Panc1 (cell line): ENCODE measurements at regions not wholly inside any gene's neighbourhood (a gene's known extent, or its start where the extent isn't known, plus 50 kb on each side); places are given as distances from the start of the nearest gene placed in this dataset.

ENCODE experiments used
- ATAC-seq: fragments of 200-7000 bp; cut with Tn5 transposase; 2 replicates; pipeline ENCODE4 v1.9.1; 2020; ENCODE audit warnings: mild to moderate bottlenecking, moderate library complexity
- BruUV-seq: library from RNA; stranded (reverse); fragments of 400-500 nt; replicated peaks from 2 replicates; lab custom pipeline; 2021; lab: Mats Ljungman, UMichigan
- CTCF ChIA-PET: fragments of 300-600 bp; sonication (Branson Sonifier 250); formaldehyde crosslinking; loops from one replicate; lab custom pipeline; 2022; ENCODE audit warnings: antibody characterized with exemption; lab: Charles Lee
- POLR2A ChIA-PET: fragments of 300-600 bp; sonication (Branson Sonifier 250); formaldehyde crosslinking; loops from one replicate; lab custom pipeline; 2022; ENCODE audit warnings: antibody characterized with exemption; lab: Charles Lee
- DNase-seq: peaks from one replicate; pipeline ENCODE4 v3.0.0-alpha.2; 2010; ENCODE audit warnings: low read depth, low spot score
- H3K27ac ChIP-seq: 2 replicates; pipeline ENCODE4 v1.5.1; 2011; ENCODE audit warnings: mild to moderate bottlenecking, low read length, inconsistent platforms
- H3K27me3 ChIP-seq: fragments of 200-500 bp; sonication (Bioruptor generic); 2 replicates; pipeline ENCODE4 v1.6.0; 2014; ENCODE audit warnings: low read length, inconsistent platforms; ENCODE audit not compliant: control insufficient read depth, insufficient read depth
- H3K36me3 ChIP-seq: fragments of 200-500 bp; sonication (Bioruptor generic); 2 replicates; pipeline ENCODE4 v1.5.1; 2014; ENCODE audit warnings: inconsistent platforms, mild to moderate bottlenecking, low read length, moderate library complexity; ENCODE audit not compliant: control insufficient read depth, insufficient read depth
- H3K4me1 ChIP-seq: 2 replicates; pipeline ENCODE4 v1.5.1; 2011; ENCODE audit warnings: inconsistent platforms, mild to moderate bottlenecking, low read length, moderate library complexity; ENCODE audit not compliant: control insufficient read depth, insufficient read depth
- H3K4me3 ChIP-seq, 2 experiments: 2 replicates each; pipeline ENCODE4 v1.5.1; 2011 to 2012; ENCODE audit warnings: low read depth in 2 of 2, low read length in 2 of 2, mild to moderate bottlenecking in 2 of 2, inconsistent platforms in 1 of 2, moderate library complexity in 1 of 2
- H3K9me3 ChIP-seq: fragments of 200-500 bp; sonication (Bioruptor generic); 2 replicates; pipeline ENCODE4 v1.5.1; 2014; ENCODE audit warnings: low read depth, mild to moderate bottlenecking, inconsistent platforms, low read length, moderate library complexity; ENCODE audit not compliant: control insufficient read depth, insufficient read depth
- POLR2AphosphoS5 ChIP-seq: IDR thresholded peaks from 2 replicates; pipeline ENCODE4 v1.6.1; 2012; ENCODE audit warnings: mild to moderate bottlenecking, low read depth, low read length, moderate library complexity
- SIN3A ChIP-seq: IDR thresholded peaks from 2 replicates; pipeline ENCODE4 v1.6.1; 2012; ENCODE audit warnings: low read depth, mild to moderate bottlenecking, low read length, moderate library complexity, borderline replicate concordance; ENCODE audit not compliant: insufficient read depth
- TCF7L2 ChIP-seq: IDR thresholded peaks from 2 replicates; pipeline ENCODE4 v1.6.1; 2011; ENCODE audit warnings: mild to moderate bottlenecking, low read depth, low read length, inconsistent platforms
- in situ Hi-C: cut with HindIII; loops from 2 replicates; pipeline ENCODE4 v1.10.0; 2016; ENCODE audit warnings: low sequenced_read_pairs, low pct_unique_long_range_greater_than_20kb
- intact Hi-C: fragments of 100-400 bp; cut with micrococcal nuclease; formaldehyde crosslinking; loops from one replicate; pipeline ENCODE4 v1.10.0; 2022; ENCODE audit not compliant: unreplicated experiment
- TF ChIP-seq, protein P1 (sequence below): fragments of 450-650 bp; IDR thresholded peaks from 2 replicates; pipeline ENCODE4 v1.5.1; 2017; ENCODE audit warnings: mild to moderate bottlenecking
- TF ChIP-seq, protein P2 (sequence below), 2 experiments: IDR thresholded peaks; 2 replicates each; pipeline ENCODE4 v1.6.1; 2011 to 2012; ENCODE audit warnings: low read depth in 2 of 2, control low read depth in 1 of 2, low read length in 1 of 2, mild to moderate bottlenecking in 1 of 2, moderate library complexity in 1 of 2; ENCODE audit not compliant: insufficient read depth in 1 of 2

DNA sequence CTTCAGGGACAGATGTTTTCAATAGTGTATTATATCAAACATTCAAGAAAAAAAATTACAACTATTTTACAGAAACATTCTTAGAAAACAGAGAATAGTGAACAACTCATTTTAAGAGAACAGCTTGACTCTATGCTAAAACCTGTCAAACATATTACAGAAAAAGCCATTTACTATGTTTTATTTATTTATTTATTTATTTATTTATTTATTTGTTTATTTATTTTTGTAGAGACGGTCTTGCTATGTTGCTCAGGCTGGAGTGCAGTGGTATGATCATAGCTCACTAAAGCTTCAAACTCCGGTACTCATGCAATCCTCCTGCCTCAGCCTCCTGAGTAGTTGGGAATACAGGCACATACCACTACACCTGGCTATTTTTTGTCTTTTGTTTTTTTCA lies 317.9 kb upstream of the HTR1E start:
- CTCF ChIA-PET: no interaction called here
- Histone ChIP-seq H3K36me3 (no peaks in the 10 kb centered on the region), H3K27ac (no peak overlapping the region), H3K4me1 (no peaks in the 10 kb centered on the region), H3K4me3 (no peak overlapping the region), H3K27me3 (no peaks in the 10 kb centered on the region), H3K9me3 (no peaks in the 10 kb centered on the region)
- BruUV-seq: no TSS peak
- intact Hi-C loops (no loop called here), in situ Hi-C loops (no loop called here)
- no peak for TF ChIP-seq POLR2AphosphoS5
- no peak for TF ChIP-seq TCF7L2
- TF ChIP-seq, protein P1, sequence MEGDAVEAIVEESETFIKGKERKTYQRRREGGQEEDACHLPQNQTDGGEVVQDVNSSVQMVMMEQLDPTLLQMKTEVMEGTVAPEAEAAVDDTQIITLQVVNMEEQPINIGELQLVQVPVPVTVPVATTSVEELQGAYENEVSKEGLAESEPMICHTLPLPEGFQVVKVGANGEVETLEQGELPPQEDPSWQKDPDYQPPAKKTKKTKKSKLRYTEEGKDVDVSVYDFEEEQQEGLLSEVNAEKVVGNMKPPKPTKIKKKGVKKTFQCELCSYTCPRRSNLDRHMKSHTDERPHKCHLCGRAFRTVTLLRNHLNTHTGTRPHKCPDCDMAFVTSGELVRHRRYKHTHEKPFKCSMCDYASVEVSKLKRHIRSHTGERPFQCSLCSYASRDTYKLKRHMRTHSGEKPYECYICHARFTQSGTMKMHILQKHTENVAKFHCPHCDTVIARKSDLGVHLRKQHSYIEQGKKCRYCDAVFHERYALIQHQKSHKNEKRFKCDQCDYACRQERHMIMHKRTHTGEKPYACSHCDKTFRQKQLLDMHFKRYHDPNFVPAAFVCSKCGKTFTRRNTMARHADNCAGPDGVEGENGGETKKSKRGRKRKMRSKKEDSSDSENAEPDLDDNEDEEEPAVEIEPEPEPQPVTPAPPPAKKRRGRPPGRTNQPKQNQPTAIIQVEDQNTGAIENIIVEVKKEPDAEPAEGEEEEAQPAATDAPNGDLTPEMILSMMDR: no peak
- TF ChIP-seq, protein P2, sequence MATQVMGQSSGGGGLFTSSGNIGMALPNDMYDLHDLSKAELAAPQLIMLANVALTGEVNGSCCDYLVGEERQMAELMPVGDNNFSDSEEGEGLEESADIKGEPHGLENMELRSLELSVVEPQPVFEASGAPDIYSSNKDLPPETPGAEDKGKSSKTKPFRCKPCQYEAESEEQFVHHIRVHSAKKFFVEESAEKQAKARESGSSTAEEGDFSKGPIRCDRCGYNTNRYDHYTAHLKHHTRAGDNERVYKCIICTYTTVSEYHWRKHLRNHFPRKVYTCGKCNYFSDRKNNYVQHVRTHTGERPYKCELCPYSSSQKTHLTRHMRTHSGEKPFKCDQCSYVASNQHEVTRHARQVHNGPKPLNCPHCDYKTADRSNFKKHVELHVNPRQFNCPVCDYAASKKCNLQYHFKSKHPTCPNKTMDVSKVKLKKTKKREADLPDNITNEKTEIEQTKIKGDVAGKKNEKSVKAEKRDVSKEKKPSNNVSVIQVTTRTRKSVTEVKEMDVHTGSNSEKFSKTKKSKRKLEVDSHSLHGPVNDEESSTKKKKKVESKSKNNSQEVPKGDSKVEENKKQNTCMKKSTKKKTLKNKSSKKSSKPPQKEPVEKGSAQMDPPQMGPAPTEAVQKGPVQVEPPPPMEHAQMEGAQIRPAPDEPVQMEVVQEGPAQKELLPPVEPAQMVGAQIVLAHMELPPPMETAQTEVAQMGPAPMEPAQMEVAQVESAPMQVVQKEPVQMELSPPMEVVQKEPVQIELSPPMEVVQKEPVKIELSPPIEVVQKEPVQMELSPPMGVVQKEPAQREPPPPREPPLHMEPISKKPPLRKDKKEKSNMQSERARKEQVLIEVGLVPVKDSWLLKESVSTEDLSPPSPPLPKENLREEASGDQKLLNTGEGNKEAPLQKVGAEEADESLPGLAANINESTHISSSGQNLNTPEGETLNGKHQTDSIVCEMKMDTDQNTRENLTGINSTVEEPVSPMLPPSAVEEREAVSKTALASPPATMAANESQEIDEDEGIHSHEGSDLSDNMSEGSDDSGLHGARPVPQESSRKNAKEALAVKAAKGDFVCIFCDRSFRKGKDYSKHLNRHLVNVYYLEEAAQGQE (IDR thresholded peaks at IDR 0.05; ENCODE audit: insufficient read depth in 1 of 2, low read depth in 2 of 2, low read length in 1 of 2): no peak
- no peak for TF ChIP-seq SIN3A
- POLR2A ChIA-PET: no interaction called here
- DNase-seq: no peak
- ATAC-seq: no peak

DNA sequence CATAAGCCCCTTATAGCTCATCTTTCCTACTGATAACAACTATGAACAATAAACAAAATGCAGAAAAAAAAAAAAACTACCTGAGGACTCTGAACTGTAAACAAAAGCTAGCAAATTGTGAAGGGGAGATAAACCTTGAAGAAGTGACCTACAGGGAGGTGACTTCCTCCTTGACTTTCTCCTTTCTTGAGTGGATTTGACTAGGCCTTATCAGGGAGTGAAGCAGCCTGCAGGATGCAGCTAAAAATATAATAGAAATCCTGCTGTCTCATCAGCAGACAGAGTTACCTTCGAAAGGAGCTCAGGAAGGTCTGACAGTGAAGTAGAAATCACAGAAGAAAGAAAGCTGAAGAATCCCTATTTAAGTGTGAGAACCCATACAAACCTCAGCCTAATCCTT lies 322.0 kb upstream of the HTR1E start:
- TF ChIP-seq POLR2AphosphoS5 (no peak), TCF7L2 (no peak), SIN3A (no peak)
- TF ChIP-seq, protein P2 (IDR thresholded peaks at IDR 0.05; ENCODE audit: insufficient read depth in 1 of 2, low read depth in 2 of 2, low read length in 1 of 2): no peak
- Histone ChIP-seq H3K27me3 (no peaks in the 10 kb centered on the region), H3K27ac (no peak overlapping the region), H3K36me3 (no peaks in the 10 kb centered on the region), H3K9me3 (no peaks in the 10 kb centered on the region), H3K4me3 (no peak overlapping the region), H3K4me1 (no peaks in the 10 kb centered on the region)
- in situ Hi-C loops (no loop called here), intact Hi-C loops (no loop called here)
- ATAC-seq (no peak), DNase-seq (no peak)
- BruUV-seq: no TSS peak
- POLR2A ChIA-PET: no interaction called here
- CTCF ChIA-PET: no interaction called here
